H9 (cell line): ENCODE measurements at regions not wholly inside any gene's neighbourhood (a gene's known extent, or its start where the extent isn't known, plus 50 kb on each side); places are given as distances from the start of the nearest gene placed in this dataset.

Experiments
- DNase-seq: peaks from one replicate; pipeline ENCODE4 v3.0.0-alpha.2; 2017
- H2AFZ ChIP-seq: one replicate; pipeline ENCODE4 v1.6.1; 2013; ENCODE audit warnings: mild to moderate bottlenecking, low read length, control low read depth, moderate library complexity
- H2AK5ac ChIP-seq: 2 replicates; pipeline ENCODE4 v1.6.1; 2013; ENCODE audit warnings: low read length, control low read depth, mixed read lengths; ENCODE audit not compliant: insufficient read length
- H2BK120ac ChIP-seq: one replicate; pipeline ENCODE4 v1.6.1; 2013; ENCODE audit warnings: low read depth, mild to moderate bottlenecking, low read length, control low read depth, inconsistent platforms; ENCODE audit not compliant: poor library complexity, severe bottlenecking
- H2BK12ac ChIP-seq: 2 replicates; pipeline ENCODE4 v1.6.1; 2013; ENCODE audit warnings: low read length, control low read depth, mixed read lengths, low read depth; ENCODE audit not compliant: insufficient read length
- H2BK15ac ChIP-seq: 2 replicates; pipeline ENCODE4 v1.6.1; 2013; ENCODE audit warnings: low read depth, low read length, control low read depth
- H2BK20ac ChIP-seq: one replicate; pipeline ENCODE4 v1.6.1; 2013; ENCODE audit warnings: low read depth, mild to moderate bottlenecking, low read length, control low read depth, inconsistent platforms; ENCODE audit not compliant: poor library complexity, severe bottlenecking
- H2BK5ac ChIP-seq: 2 replicates; pipeline ENCODE4 v1.6.1; 2013; ENCODE audit warnings: low read length, control low read depth, mixed read lengths; ENCODE audit not compliant: insufficient read length
- H3K14ac ChIP-seq: 2 replicates; pipeline ENCODE4 v1.6.1; 2013; ENCODE audit warnings: low read length, control low read depth; ENCODE audit not compliant: insufficient read depth
- H3K18ac ChIP-seq: 2 replicates; pipeline ENCODE4 v1.6.1; 2013; ENCODE audit warnings: low read depth, mild to moderate bottlenecking, mixed read lengths, low read length, control low read depth; ENCODE audit not compliant: insufficient read length
- H3K23ac ChIP-seq: 2 replicates; pipeline ENCODE4 v1.6.1; 2013; ENCODE audit warnings: low read length, control low read depth, mixed read lengths, low read depth; ENCODE audit not compliant: insufficient read length
- H3K23me2 ChIP-seq: 2 replicates; pipeline ENCODE4 v1.6.1; 2013; ENCODE audit warnings: low read depth, mild to moderate bottlenecking, mixed read lengths, low read length, control low read depth; ENCODE audit not compliant: insufficient read length, poor library complexity, severe bottlenecking
- H3K27ac ChIP-seq: 2 replicates; pipeline ENCODE4 v1.5.1; 2013; ENCODE audit warnings: low read length, control low read depth, mixed read lengths, low read depth; ENCODE audit not compliant: insufficient read length
- H3K27me3 ChIP-seq: 2 replicates; pipeline ENCODE4 v1.6.1; 2013; ENCODE audit warnings: low read length, control low read depth, inconsistent platforms; ENCODE audit not compliant: insufficient read depth
- H3K4ac ChIP-seq: 2 replicates; pipeline ENCODE4 v1.6.1; 2013; ENCODE audit warnings: low read depth, mild to moderate bottlenecking, control low read depth, inconsistent platforms, low read length, moderate library complexity
- H3K4me1 ChIP-seq: 2 replicates; pipeline ENCODE4 v1.6.1; 2013; ENCODE audit warnings: low read length, control low read depth, inconsistent platforms; ENCODE audit not compliant: insufficient read depth
- H3K4me2 ChIP-seq: 2 replicates; pipeline ENCODE4 v1.6.1; 2013; ENCODE audit warnings: low read length, control low read depth, mixed read lengths; ENCODE audit not compliant: insufficient read length, insufficient read depth
- H3K56ac ChIP-seq: 2 replicates; pipeline ENCODE4 v1.6.1; 2013; ENCODE audit warnings: low read depth, mild to moderate bottlenecking, mixed read lengths, low read length, control low read depth; ENCODE audit not compliant: insufficient read length
- H3K79me1 ChIP-seq: 2 replicates; pipeline ENCODE4 v1.6.1; 2013; ENCODE audit warnings: low read depth, mild to moderate bottlenecking, moderate library complexity, low read length, control low read depth, inconsistent platforms; ENCODE audit not compliant: insufficient read depth, poor library complexity, severe bottlenecking
- H3K79me2 ChIP-seq: 2 replicates; pipeline ENCODE4 v1.6.1; 2013; ENCODE audit warnings: low read length, control low read depth, inconsistent platforms; ENCODE audit not compliant: insufficient read depth
- H3K9ac ChIP-seq: 2 replicates; pipeline ENCODE4 v1.6.1; 2013; ENCODE audit warnings: low read length, control low read depth, mixed read lengths; ENCODE audit not compliant: insufficient read length; ENCODE audit errors: extremely low read depth
- H3K9me3 ChIP-seq: one replicate; pipeline ENCODE4 v1.6.1; 2013; ENCODE audit warnings: low read depth, low read length, inconsistent platforms; ENCODE audit not compliant: control insufficient read depth
- H3T11ph ChIP-seq: one replicate; pipeline ENCODE4 v1.6.1; 2013; ENCODE audit warnings: mild to moderate bottlenecking, low read length, control low read depth, inconsistent platforms
- H4K20me1 ChIP-seq: one replicate; pipeline ENCODE4 v1.6.1; 2013; ENCODE audit not compliant: control insufficient read depth, insufficient read length, insufficient read depth
- H4K5ac ChIP-seq: 2 replicates; pipeline ENCODE4 v1.6.1; 2013; ENCODE audit warnings: low read depth, mild to moderate bottlenecking, mixed read lengths, low read length, control low read depth; ENCODE audit not compliant: insufficient read length
- H4K8ac ChIP-seq: replicated peaks from 2 replicates; pipeline ENCODE4 v1.6.1; 2013; ENCODE audit warnings: low read length, control low read depth, mixed read lengths, low read depth; ENCODE audit not compliant: insufficient read length
- H4K91ac ChIP-seq: 2 replicates; pipeline ENCODE4 v1.6.1; 2013; ENCODE audit warnings: low read depth, mild to moderate bottlenecking, moderate library complexity, mixed read lengths, low read length, control low read depth; ENCODE audit not compliant: insufficient read length
- H3K27ac Mint-ChIP-seq, 3 experiments: 2 replicates in 2 of 3; 3 replicates in 1 of 3; pipeline ENCODE4 v1.8.0; 2020 to 2021; ENCODE audit warnings: mixed read lengths in 3 of 3, mild to moderate bottlenecking in 1 of 3, moderate library complexity in 1 of 3
- H3K27me3 Mint-ChIP-seq: 2 replicates; pipeline ENCODE4 v1.8.0; 2021; ENCODE audit warnings: low read depth, mild to moderate bottlenecking, moderate library complexity, mixed read lengths
- H3K36me3 Mint-ChIP-seq, 3 experiments: 2 replicates in 2 of 3; 3 replicates in 1 of 3; pipeline ENCODE4 v1.8.0; 2020 to 2021; ENCODE audit warnings: low read depth in 3 of 3, mixed read lengths in 3 of 3; ENCODE audit not compliant: insufficient read depth in 1 of 3
- H3K4me1 Mint-ChIP-seq, 2 experiments: 2 replicates each; pipeline ENCODE4 v1.8.0; 2020; ENCODE audit warnings: mixed read lengths in 2 of 2
- H3K4me3 Mint-ChIP-seq, 2 experiments: 2 replicates in 1 of 2; 3 replicates in 1 of 2; pipeline ENCODE4 v1.8.0; 2020 to 2021; ENCODE audit warnings: mild to moderate bottlenecking in 2 of 2, mixed read lengths in 2 of 2, moderate library complexity in 1 of 2
- H3K9me3 Mint-ChIP-seq, 2 experiments: 2 replicates in 1 of 2; 3 replicates in 1 of 2; pipeline ENCODE4 v1.8.0; 2020; ENCODE audit warnings: mild to moderate bottlenecking in 2 of 2, mixed read lengths in 2 of 2, moderate library complexity in 1 of 2
- CTCF ChIP-seq: fragments of 200-600 bp; sonication (generic); conservative IDR thresholded peaks from 3 replicates; pipeline ENCODE4 v1.8.0; 2021; ENCODE audit warnings: antibody characterized with exemption, mild to moderate bottlenecking
- WGBS: extraction: QIAGEN DNeasy Blood & Tissue Kit; methylation state at CpG from one replicate; pipeline ENCODE4 v1.1.7; 2013; ENCODE audit warnings: missing lambda C conversion rate, low lambda C conversion rate, mixed read lengths; ENCODE audit not compliant: insufficient read length; ENCODE audit errors: extremely low coverage; 5-methylcytosine and 5-hydroxymethylcytosine counted together

DNA sequence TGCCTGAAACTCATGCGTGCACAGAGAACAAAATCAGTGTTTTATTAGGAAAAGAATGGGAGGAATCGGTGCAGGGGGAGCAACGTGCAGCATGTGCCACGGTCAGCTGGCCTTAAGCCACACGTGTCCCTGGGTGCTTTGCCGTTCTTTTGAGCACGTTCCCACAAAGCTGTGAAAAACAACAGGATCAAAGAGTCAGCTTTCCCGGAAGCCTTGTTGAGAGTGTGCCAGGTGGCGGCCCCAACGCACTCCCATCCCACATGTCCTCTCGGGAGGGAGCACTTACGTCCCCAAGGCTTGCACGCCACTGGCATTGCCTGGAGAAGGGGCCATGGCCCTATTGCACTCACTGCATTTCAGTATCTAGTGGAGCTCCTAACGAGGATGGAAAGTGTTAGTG, 511.2 kb downstream of the EIPR1 start:
- H3K9me3 Mint-ChIP-seq, result no peaks in the 10 kb centered on the region; a peak in 1 of 5 replicates
- H3K4me2 ChIP-seq, result no peak overlapping the region
- H4K5ac ChIP-seq, result no peak overlapping the region
- no peak overlapping the region for H3K14ac ChIP-seq
- no peak overlapping the region for H3K4me3 Mint-ChIP-seq
- no peak overlapping the region for H2AFZ ChIP-seq
- no peak overlapping the region for H3K4ac ChIP-seq
- H3K9ac ChIP-seq, result no peak overlapping the region
- H3K18ac ChIP-seq, result no peak overlapping the region
- H3K27ac Mint-ChIP-seq, result peak overlapping the region in 1 of 3 experiments; percentile 34; a peak in 1 of 7 replicates
- H3K27me3 ChIP-seq, result no peaks in the 10 kb centered on the region
- no peaks in the 10 kb centered on the region; the same call in 1 of the 2 replicates for H3K27me3 Mint-ChIP-seq
- H3K27ac ChIP-seq, result no peak overlapping the region
- H2BK15ac ChIP-seq, result no peak overlapping the region
- H2BK5ac ChIP-seq, result no peak overlapping the region
- no peaks in the 10 kb centered on the region for H3K79me2 ChIP-seq
- H3K23ac ChIP-seq, result no peak overlapping the region
- no peaks in the 10 kb centered on the region for H4K20me1 ChIP-seq
- TF ChIP-seq CTCF, result no peak
- H3K9me3 ChIP-seq, result no peaks in the 10 kb centered on the region
- no peaks in the 10 kb centered on the region for H3K4me1 ChIP-seq
- no peaks in the 10 kb centered on the region for H3K23me2 ChIP-seq
- peaks cover 0 to 9% of the 10 kb centered on the region in 2 experiments; a peak in 1 of 4 replicates for H3K4me1 Mint-ChIP-seq
- no peaks in the 10 kb centered on the region; a peak in 1 of 7 replicates for H3K36me3 Mint-ChIP-seq
- no peak overlapping the region for H3K56ac ChIP-seq
- no peak overlapping the region for H2BK120ac ChIP-seq
- no peak overlapping the region for H2BK20ac ChIP-seq
- DNase-seq, result no peak
- no peak overlapping the region for H4K91ac ChIP-seq
- H4K8ac ChIP-seq, result no peak overlapping the region
- no peak overlapping the region for H3T11ph ChIP-seq
- H2BK12ac ChIP-seq, result no peak overlapping the region
- H2AK5ac ChIP-seq, result no peak overlapping the region
- no peaks in the 10 kb centered on the region for H3K79me1 ChIP-seq
- WGBS, result no CpG with 5 or more reads among the region's 14 CpGs
